Heart left ventricle (tissue), 16 donors: ENCODE measurements at regions not wholly inside any gene's neighbourhood (a gene's known extent, or its start where the extent isn't known, plus 50 kb on each side); places are given as distances from the start of the nearest gene placed in this dataset.

Experiments
- ATAC-seq, 4 donors: fragments of 200-7000 bp; cut with Tn5 transposase; one replicate each; pipeline ENCODE4 v1.9.1; 2020 to 2022; ENCODE audit warnings: moderate library complexity in 4 of 4, mild to moderate bottlenecking in 3 of 4, moderate number of reproducible peaks in 1 of 4
- DNase-seq, 5 donors: peaks; one replicate each; pipeline ENCODE4 v3.0.0-alpha.2; 2020
- H3K27ac ChIP-seq, 12 donors: fragments of 200-600 bp; sonication (generic) in 4 of 12; one replicate each; pipeline versions ENCODE4 v1.5.0 to v1.8.0; 2016 to 2022; ENCODE audit warnings: mild to moderate bottlenecking in 2 of 12
- H3K27me3 ChIP-seq, 9 donors: fragments of 200-600 bp; sonication (generic) in 2 of 9; one replicate each; pipeline versions ENCODE4 v1.5.1 to v1.8.0; 2016 to 2022; ENCODE audit warnings: mild to moderate bottlenecking in 3 of 9
- H3K36me3 ChIP-seq, 9 donors: fragments of 200-600 bp; sonication (generic) in 2 of 9; one replicate each; pipeline versions ENCODE4 v1.5.0 to v1.8.0; 2018 to 2022; ENCODE audit warnings: mild to moderate bottlenecking in 2 of 9
- H3K4me1 ChIP-seq, 12 donors: fragments of 200-600 bp; sonication (generic) in 4 of 12; one replicate each; pipeline versions ENCODE4 v1.5.0 to v1.8.0; 2016 to 2022; ENCODE audit warnings: mild to moderate bottlenecking in 3 of 12
- H3K4me3 ChIP-seq, 12 donors: fragments of 200-600 bp; sonication (generic) in 4 of 12; one replicate each; pipeline versions ENCODE4 v1.5.0 to v1.8.0; 2017 to 2022; ENCODE audit warnings: mild to moderate bottlenecking in 9 of 12, moderate library complexity in 4 of 12
- H3K9me3 ChIP-seq, 12 donors: fragments of 200-600 bp; sonication (generic) in 4 of 12; one replicate each; pipeline versions ENCODE4 v1.5.0 to v1.8.0; 2016 to 2022; ENCODE audit warnings: mild to moderate bottlenecking in 1 of 12
- CTCF ChIP-seq, 12 donors: fragments of 200-600 bp; sonication (generic) in 4 of 12; IDR thresholded peaks; one replicate each; pipeline versions ENCODE4 v1.5.0 to v1.8.0; 2018 to 2022; ENCODE audit warnings: antibody characterized with exemption in 12 of 12, mild to moderate bottlenecking in 5 of 12
- POLR2A ChIP-seq, 2 donors: fragments of 450-650 bp; IDR thresholded peaks; one replicate each; pipeline ENCODE4 v1.6.1; 2017; ENCODE audit warnings: antibody characterized with exemption in 2 of 2, mild to moderate bottlenecking in 2 of 2, moderate library complexity in 2 of 2
- WGBS, 4 donors: extraction: QIAGEN DNeasy Blood & Tissue Kit in 2 of 4; methylation state at CpG; one replicate each; pipeline versions ENCODE4 v1.1.5 to v1.1.7; 2013 to 2018; 5-methylcytosine and 5-hydroxymethylcytosine counted together
- intact Hi-C, 10 donors: fragments of 100-400 bp; cut with DNase I; formaldehyde crosslinking; loops; one replicate each; pipeline versions ENCODE4 v1.11.1 to v1.14.2; 2022
- donor health status: ischemic (EF 13 %, LVEDD 7.1; RV severe dilation, severe dysfunction).
- donor health status: healthy with polysubstance abuse.
- donor health status: DM: no; HTN: yes; CAD: no.
- donor health status: DM: no; HTN: no; CAD: no.
- donor health status: ischemic (EF 25% LVEDD 6.9; RV normal size, moderate dysfunction).
- donor health status: ischemic (EF 25% LVEDD 5.7; RV mildly dilated, moderate dysfunction).
- donor health status: healthy.
- donor health status: DM: yes; HTN: yes; CAD: no.
- donor health status: ischemic (EF 35%, LVEDD 5.7; RV mildly dilated, moderate dysfunction).
- donor health status: nonischemic (EF 11% LVEDD 7.7; RV severe dilation, severe dysfunction).
- donor health status: DM: yes; HTN: yes; CAD: no.
- donor health status: PGD.
- donor health status: ischemic (EF 29% LVEDD 5.4; RV normal size, mild dysfunction).
- donor health status: nonischemic (EF 23%, LVEDD 6.1; RV moderate dilation, normal function).

GRCh38 chr7:17668122-17668521 lies 272.2 kb downstream of the SNX13 start:
- H3K27ac ChIP-seq: no peak overlapping the region
- intact Hi-C loops: no loop called here
- H3K36me3 ChIP-seq: no peaks in the 10 kb centered on the region
- H3K9me3 ChIP-seq: no peaks in the 10 kb centered on the region
- DNase-seq (no peak), ATAC-seq (no peak)
- no peaks in the 10 kb centered on the region for H3K4me1 ChIP-seq
- no peak for TF ChIP-seq POLR2A (IDR thresholded peaks at IDR 0.05)
- no peak for TF ChIP-seq CTCF (IDR thresholded peaks at IDR 0.05)
- H3K4me3 ChIP-seq: no peak overlapping the region
- no peaks in the 10 kb centered on the region for H3K27me3 ChIP-seq

- ATAC-seq: no peak
- H3K4me3 ChIP-seq: no peak overlapping the region
- no peaks in the 10 kb centered on the region for H3K27me3 ChIP-seq
- intact Hi-C loops: no loop called here
- H3K36me3 ChIP-seq: no peaks in the 10 kb centered on the region
- no peaks in the 10 kb centered on the region for H3K9me3 ChIP-seq
- WGBS, 4 donors: 78 to 89% (median 83%) methylated on average over 4 of the region's 4 CpGs
- no peaks in the 10 kb centered on the region for H3K4me1 ChIP-seq
- DNase-seq: no peak
- H3K27ac ChIP-seq: no peak overlapping the region
- TF ChIP-seq CTCF (IDR thresholded peaks at IDR 0.05) (no peak), POLR2A (IDR thresholded peaks at IDR 0.05) (no peak)
These were observed 271.1 kb downstream of the SNX13 start for GRCh38 chr7:17669204-17669603.

GRCh38 chr7:17671956-17672355 lies 268.3 kb downstream of the SNX13 start:
- ATAC-seq (no peak), DNase-seq (no peak)
- no peaks in the 10 kb centered on the region for H3K9me3 ChIP-seq
- TF ChIP-seq CTCF (IDR thresholded peaks at IDR 0.05) (no peak), POLR2A (IDR thresholded peaks at IDR 0.05) (no peak)
- 31 to 88% (median 80%) methylated on average over 2 of the region's 2 CpGs for WGBS, 4 donors
- H3K4me1 ChIP-seq: no peaks in the 10 kb centered on the region
- no peak overlapping the region for H3K4me3 ChIP-seq
- no peak overlapping the region for H3K27ac ChIP-seq
- H3K36me3 ChIP-seq: no peaks in the 10 kb centered on the region
- no peaks in the 10 kb centered on the region for H3K27me3 ChIP-seq
- intact Hi-C loops: loop anchor here in 1 of 10 donors (10.0 kb wide), 1 partner anchor 1993 kb away; no protein-coding TSS in a partner anchor

GRCh38 chr7:17672783-17673182 lies 267.5 kb downstream of the SNX13 start:
- H3K4me1 ChIP-seq: no peaks in the 10 kb centered on the region
- no peaks in the 10 kb centered on the region for H3K9me3 ChIP-seq
- ATAC-seq (no peak), DNase-seq (no peak)
- intact Hi-C loops: loop anchor here in 1 of 10 donors (10.0 kb wide), 1 partner anchor 1992 kb away; no protein-coding TSS in a partner anchor
- no peak overlapping the region for H3K27ac ChIP-seq
- no peaks in the 10 kb centered on the region for H3K27me3 ChIP-seq
- H3K4me3 ChIP-seq: no peak overlapping the region
- WGBS, 4 donors: 82 to 97% (median 90%) methylated on average over 4 of the region's 4 CpGs
- no peaks in the 10 kb centered on the region for H3K36me3 ChIP-seq
- TF ChIP-seq POLR2A (IDR thresholded peaks at IDR 0.05) (no peak), CTCF (IDR thresholded peaks at IDR 0.05) (no peak)
